H9 (cell line): ENCODE measurements at regions not wholly inside any gene's neighbourhood (a gene's known extent, or its start where the extent isn't known, plus 50 kb on each side); places are given as distances from the start of the nearest gene placed in this dataset.

Experiments used
- DNase-seq: peaks from one replicate; pipeline ENCODE4 v3.0.0-alpha.2; 2017
- H2AFZ ChIP-seq: one replicate; pipeline ENCODE4 v1.6.1; 2013; ENCODE audit warnings: mild to moderate bottlenecking, low read length, control low read depth, moderate library complexity
- H2AK5ac ChIP-seq: 2 replicates; pipeline ENCODE4 v1.6.1; 2013; ENCODE audit warnings: low read length, control low read depth, mixed read lengths; ENCODE audit not compliant: insufficient read length
- H2BK120ac ChIP-seq: one replicate; pipeline ENCODE4 v1.6.1; 2013; ENCODE audit warnings: low read depth, mild to moderate bottlenecking, low read length, control low read depth, inconsistent platforms; ENCODE audit not compliant: poor library complexity, severe bottlenecking
- H2BK12ac ChIP-seq: 2 replicates; pipeline ENCODE4 v1.6.1; 2013; ENCODE audit warnings: low read length, control low read depth, mixed read lengths, low read depth; ENCODE audit not compliant: insufficient read length
- H2BK15ac ChIP-seq: 2 replicates; pipeline ENCODE4 v1.6.1; 2013; ENCODE audit warnings: low read depth, low read length, control low read depth
- H2BK20ac ChIP-seq: one replicate; pipeline ENCODE4 v1.6.1; 2013; ENCODE audit warnings: low read depth, mild to moderate bottlenecking, low read length, control low read depth, inconsistent platforms; ENCODE audit not compliant: poor library complexity, severe bottlenecking
- H2BK5ac ChIP-seq: 2 replicates; pipeline ENCODE4 v1.6.1; 2013; ENCODE audit warnings: low read length, control low read depth, mixed read lengths; ENCODE audit not compliant: insufficient read length
- H3K14ac ChIP-seq: 2 replicates; pipeline ENCODE4 v1.6.1; 2013; ENCODE audit warnings: low read length, control low read depth; ENCODE audit not compliant: insufficient read depth
- H3K18ac ChIP-seq: 2 replicates; pipeline ENCODE4 v1.6.1; 2013; ENCODE audit warnings: low read depth, mild to moderate bottlenecking, mixed read lengths, low read length, control low read depth; ENCODE audit not compliant: insufficient read length
- H3K23ac ChIP-seq: 2 replicates; pipeline ENCODE4 v1.6.1; 2013; ENCODE audit warnings: low read length, control low read depth, mixed read lengths, low read depth; ENCODE audit not compliant: insufficient read length
- H3K23me2 ChIP-seq: 2 replicates; pipeline ENCODE4 v1.6.1; 2013; ENCODE audit warnings: low read depth, mild to moderate bottlenecking, mixed read lengths, low read length, control low read depth; ENCODE audit not compliant: insufficient read length, poor library complexity, severe bottlenecking
- H3K27ac ChIP-seq: 2 replicates; pipeline ENCODE4 v1.5.1; 2013; ENCODE audit warnings: low read length, control low read depth, mixed read lengths, low read depth; ENCODE audit not compliant: insufficient read length
- H3K27me3 ChIP-seq: 2 replicates; pipeline ENCODE4 v1.6.1; 2013; ENCODE audit warnings: low read length, control low read depth, inconsistent platforms; ENCODE audit not compliant: insufficient read depth
- H3K4ac ChIP-seq: 2 replicates; pipeline ENCODE4 v1.6.1; 2013; ENCODE audit warnings: low read depth, mild to moderate bottlenecking, control low read depth, inconsistent platforms, low read length, moderate library complexity
- H3K4me1 ChIP-seq: 2 replicates; pipeline ENCODE4 v1.6.1; 2013; ENCODE audit warnings: low read length, control low read depth, inconsistent platforms; ENCODE audit not compliant: insufficient read depth
- H3K4me2 ChIP-seq: 2 replicates; pipeline ENCODE4 v1.6.1; 2013; ENCODE audit warnings: low read length, control low read depth, mixed read lengths; ENCODE audit not compliant: insufficient read length, insufficient read depth
- H3K56ac ChIP-seq: 2 replicates; pipeline ENCODE4 v1.6.1; 2013; ENCODE audit warnings: low read depth, mild to moderate bottlenecking, mixed read lengths, low read length, control low read depth; ENCODE audit not compliant: insufficient read length
- H3K79me1 ChIP-seq: 2 replicates; pipeline ENCODE4 v1.6.1; 2013; ENCODE audit warnings: low read depth, mild to moderate bottlenecking, moderate library complexity, low read length, control low read depth, inconsistent platforms; ENCODE audit not compliant: insufficient read depth, poor library complexity, severe bottlenecking
- H3K79me2 ChIP-seq: 2 replicates; pipeline ENCODE4 v1.6.1; 2013; ENCODE audit warnings: low read length, control low read depth, inconsistent platforms; ENCODE audit not compliant: insufficient read depth
- H3K9ac ChIP-seq: 2 replicates; pipeline ENCODE4 v1.6.1; 2013; ENCODE audit warnings: low read length, control low read depth, mixed read lengths; ENCODE audit not compliant: insufficient read length; ENCODE audit errors: extremely low read depth
- H3K9me3 ChIP-seq: one replicate; pipeline ENCODE4 v1.6.1; 2013; ENCODE audit warnings: low read depth, low read length, inconsistent platforms; ENCODE audit not compliant: control insufficient read depth
- H3T11ph ChIP-seq: one replicate; pipeline ENCODE4 v1.6.1; 2013; ENCODE audit warnings: mild to moderate bottlenecking, low read length, control low read depth, inconsistent platforms
- H4K20me1 ChIP-seq: one replicate; pipeline ENCODE4 v1.6.1; 2013; ENCODE audit not compliant: control insufficient read depth, insufficient read length, insufficient read depth
- H4K5ac ChIP-seq: 2 replicates; pipeline ENCODE4 v1.6.1; 2013; ENCODE audit warnings: low read depth, mild to moderate bottlenecking, mixed read lengths, low read length, control low read depth; ENCODE audit not compliant: insufficient read length
- H4K8ac ChIP-seq: replicated peaks from 2 replicates; pipeline ENCODE4 v1.6.1; 2013; ENCODE audit warnings: low read length, control low read depth, mixed read lengths, low read depth; ENCODE audit not compliant: insufficient read length
- H4K91ac ChIP-seq: 2 replicates; pipeline ENCODE4 v1.6.1; 2013; ENCODE audit warnings: low read depth, mild to moderate bottlenecking, moderate library complexity, mixed read lengths, low read length, control low read depth; ENCODE audit not compliant: insufficient read length
- H3K27ac Mint-ChIP-seq, 3 experiments: 2 replicates in 2 of 3; 3 replicates in 1 of 3; pipeline ENCODE4 v1.8.0; 2020 to 2021; ENCODE audit warnings: mixed read lengths in 3 of 3, mild to moderate bottlenecking in 1 of 3, moderate library complexity in 1 of 3
- H3K27me3 Mint-ChIP-seq: 2 replicates; pipeline ENCODE4 v1.8.0; 2021; ENCODE audit warnings: low read depth, mild to moderate bottlenecking, moderate library complexity, mixed read lengths
- H3K36me3 Mint-ChIP-seq, 3 experiments: 2 replicates in 2 of 3; 3 replicates in 1 of 3; pipeline ENCODE4 v1.8.0; 2020 to 2021; ENCODE audit warnings: low read depth in 3 of 3, mixed read lengths in 3 of 3; ENCODE audit not compliant: insufficient read depth in 1 of 3
- H3K4me1 Mint-ChIP-seq, 2 experiments: 2 replicates each; pipeline ENCODE4 v1.8.0; 2020; ENCODE audit warnings: mixed read lengths in 2 of 2
- H3K4me3 Mint-ChIP-seq, 2 experiments: 2 replicates in 1 of 2; 3 replicates in 1 of 2; pipeline ENCODE4 v1.8.0; 2020 to 2021; ENCODE audit warnings: mild to moderate bottlenecking in 2 of 2, mixed read lengths in 2 of 2, moderate library complexity in 1 of 2
- H3K9me3 Mint-ChIP-seq, 2 experiments: 2 replicates in 1 of 2; 3 replicates in 1 of 2; pipeline ENCODE4 v1.8.0; 2020; ENCODE audit warnings: mild to moderate bottlenecking in 2 of 2, mixed read lengths in 2 of 2, moderate library complexity in 1 of 2
- CTCF ChIP-seq: fragments of 200-600 bp; sonication (generic); conservative IDR thresholded peaks from 3 replicates; pipeline ENCODE4 v1.8.0; 2021; ENCODE audit warnings: antibody characterized with exemption, mild to moderate bottlenecking
- WGBS: extraction: QIAGEN DNeasy Blood & Tissue Kit; methylation state at CpG from one replicate; pipeline ENCODE4 v1.1.7; 2013; ENCODE audit warnings: missing lambda C conversion rate, low lambda C conversion rate, mixed read lengths; ENCODE audit not compliant: insufficient read length; ENCODE audit errors: extremely low coverage; 5-methylcytosine and 5-hydroxymethylcytosine counted together

- Mint-ChIP-seq H3K4me3 (no peak overlapping the region), H3K27me3 (no peaks in the 10 kb centered on the region), H3K9me3 (no peaks in the 10 kb centered on the region), H3K36me3 (no peaks in the 10 kb centered on the region), H3K27ac (no peak overlapping the region), H3K4me1 (no peaks in the 10 kb centered on the region)
- no peak overlapping the region for H4K5ac ChIP-seq
- no peak overlapping the region for H2BK15ac ChIP-seq
- no peak overlapping the region for H2AFZ ChIP-seq
- no peaks in the 10 kb centered on the region for H3K4me1 ChIP-seq
- no peaks in the 10 kb centered on the region for H4K20me1 ChIP-seq
- no peak overlapping the region for H2BK5ac ChIP-seq
- H3K18ac ChIP-seq: no peak overlapping the region
- H2BK12ac ChIP-seq: no peak overlapping the region
- no peak overlapping the region for H4K8ac ChIP-seq
- H3K4ac ChIP-seq: no peak overlapping the region
- no peaks in the 10 kb centered on the region for H3K23me2 ChIP-seq
- H3K14ac ChIP-seq: no peak overlapping the region
- H2BK120ac ChIP-seq: no peak overlapping the region
- no CpG with 5 or more reads among the region's 3 CpGs for WGBS
- no peaks in the 10 kb centered on the region for H3K79me2 ChIP-seq
- H3K23ac ChIP-seq: no peak overlapping the region
- H2BK20ac ChIP-seq: no peak overlapping the region
- no peaks in the 10 kb centered on the region for H3K9me3 ChIP-seq
- H3T11ph ChIP-seq: no peak overlapping the region
- no peaks in the 10 kb centered on the region for H3K79me1 ChIP-seq
- H3K9ac ChIP-seq: no peak overlapping the region
- no peak for TF ChIP-seq CTCF
- no peak overlapping the region for H4K91ac ChIP-seq
- no peak overlapping the region for H3K56ac ChIP-seq
- H3K27me3 ChIP-seq: no peaks in the 10 kb centered on the region
- no peak overlapping the region for H3K27ac ChIP-seq
- no peak for DNase-seq
- no peak overlapping the region for H2AK5ac ChIP-seq
- H3K4me2 ChIP-seq: no peak overlapping the region
These were observed 325.9 kb downstream of the FSIP2 start for GRCh38 chr2:186064507-186064906.
